GM12891 (cell line): ENCODE measurements at regions not wholly inside any gene's neighbourhood (a gene's known extent, or its start where the extent isn't known, plus 50 kb on each side); places are given as distances from the start of the nearest gene placed in this dataset.

Experiments
- PAX5 ChIP-seq: IDR thresholded peaks from 2 replicates; pipeline ENCODE4 v1.6.1; 2011; ENCODE audit warnings: low read length, moderate library complexity, mild to moderate bottlenecking; ENCODE audit not compliant: insufficient read depth, severe bottlenecking
- POLR2A ChIP-seq: IDR thresholded peaks from 2 replicates; pipeline ENCODE4 v1.6.1; 2011; ENCODE audit warnings: low read depth, low read length, control low read depth
- POLR2AphosphoS5 ChIP-seq: IDR thresholded peaks from 2 replicates; pipeline ENCODE4 v1.6.1; 2011; ENCODE audit warnings: low read depth, low read length, control low read depth
- POU2F2 ChIP-seq: IDR thresholded peaks from 2 replicates; pipeline ENCODE4 v1.6.1; 2011; ENCODE audit warnings: low read depth, mild to moderate bottlenecking, control low read depth, low read length, moderate library complexity
- SPI1 ChIP-seq: IDR thresholded peaks from 2 replicates; pipeline ENCODE4 v1.6.1; 2011; ENCODE audit warnings: low read depth, low read length, control low read depth
- TAF1 ChIP-seq: IDR thresholded peaks from 2 replicates; pipeline ENCODE4 v1.6.1; 2011; ENCODE audit warnings: low read depth, low read length, control low read depth

- TF ChIP-seq POLR2AphosphoS5 (no peak), POLR2A (no peak), TAF1 (no peak), SPI1 (no peak), POU2F2 (no peak), PAX5 (no peak)
Observed at GRCh38 chr10:52658112-52658511, 114.5 kb downstream of the MBL2 start.
